ENCODE measurements at regions not wholly inside any gene's neighbourhood (a gene's known extent, or its start where the extent isn't known, plus 50 kb on each side); places are given as distances from the start of the nearest gene placed in this dataset.

DNA sequence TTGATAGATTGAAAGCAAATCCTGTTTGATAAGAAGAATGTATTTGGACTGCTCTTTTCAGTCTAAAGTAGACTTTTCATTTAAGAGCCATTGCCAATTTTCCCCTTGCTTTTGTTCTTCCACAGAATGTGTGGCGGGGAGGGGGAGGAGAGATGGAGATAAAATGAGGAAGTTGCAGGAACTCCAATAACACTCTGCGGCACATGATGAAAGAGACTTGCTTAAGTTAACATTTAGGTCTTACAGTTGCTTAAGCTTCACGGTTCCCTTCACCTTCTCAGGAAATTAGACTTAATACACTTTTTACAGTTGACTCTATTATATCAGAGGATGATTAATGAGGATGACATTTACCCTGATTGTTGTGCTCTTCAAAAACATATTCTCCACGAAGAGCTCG is 537.3 kb downstream of the TMTC2 start:
- DNase-seq (ENCODE audit: low read depth in 1 of 2, low spot score in 2 of 2): no peak
- TF ChIP-seq POLR2A (IDR thresholded peaks at IDR 0.05; ENCODE audit: control extremely low read depth in 1 of 2, low read depth in 2 of 2, low read length in 2 of 2) (no peak), HDAC2 (IDR thresholded peaks at IDR 0.05; ENCODE audit: borderline replicate concordance in 1 of 2, low read depth in 2 of 2, low read length in 2 of 2) (no peak), TCF12 (IDR thresholded peaks at IDR 0.05; ENCODE audit: low read depth, low read length) (no peak), CREB1 (IDR thresholded peaks at IDR 0.05) (no peak), RFX5 (IDR thresholded peaks at IDR 0.05; ENCODE audit: borderline replicate concordance, low read depth, low read length) (no peak), CHD1 (IDR thresholded peaks at IDR 0.05; ENCODE audit: low read depth, low read length) (no peak), SP1 (IDR thresholded peaks at IDR 0.05; ENCODE audit: low read depth, low read length) (no peak), TEAD4 (IDR thresholded peaks at IDR 0.05; ENCODE audit: low read depth, low read length) (no peak), ASH2L (IDR thresholded peaks at IDR 0.05; ENCODE audit: low read length) (no peak), RBBP5 (IDR thresholded peaks at IDR 0.05; ENCODE audit: borderline replicate concordance, low read depth, low read length) (no peak), CEBPB (IDR thresholded peaks at IDR 0.05; ENCODE audit: low read depth, low read length) (no peak)
- TF ChIP-seq, protein P1, sequence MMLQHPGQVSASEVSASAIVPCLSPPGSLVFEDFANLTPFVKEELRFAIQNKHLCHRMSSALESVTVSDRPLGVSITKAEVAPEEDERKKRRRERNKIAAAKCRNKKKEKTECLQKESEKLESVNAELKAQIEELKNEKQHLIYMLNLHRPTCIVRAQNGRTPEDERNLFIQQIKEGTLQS (IDR thresholded peaks at IDR 0.05; ENCODE audit: insufficient read depth, low read depth, low read length): no peak
- TF ChIP-seq, protein P2, sequence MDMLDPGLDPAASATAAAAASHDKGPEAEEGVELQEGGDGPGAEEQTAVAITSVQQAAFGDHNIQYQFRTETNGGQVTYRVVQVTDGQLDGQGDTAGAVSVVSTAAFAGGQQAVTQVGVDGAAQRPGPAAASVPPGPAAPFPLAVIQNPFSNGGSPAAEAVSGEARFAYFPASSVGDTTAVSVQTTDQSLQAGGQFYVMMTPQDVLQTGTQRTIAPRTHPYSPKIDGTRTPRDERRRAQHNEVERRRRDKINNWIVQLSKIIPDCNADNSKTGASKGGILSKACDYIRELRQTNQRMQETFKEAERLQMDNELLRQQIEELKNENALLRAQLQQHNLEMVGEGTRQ (IDR thresholded peaks at IDR 0.05; ENCODE audit: low read length): no peak
- TF ChIP-seq, protein P3, sequence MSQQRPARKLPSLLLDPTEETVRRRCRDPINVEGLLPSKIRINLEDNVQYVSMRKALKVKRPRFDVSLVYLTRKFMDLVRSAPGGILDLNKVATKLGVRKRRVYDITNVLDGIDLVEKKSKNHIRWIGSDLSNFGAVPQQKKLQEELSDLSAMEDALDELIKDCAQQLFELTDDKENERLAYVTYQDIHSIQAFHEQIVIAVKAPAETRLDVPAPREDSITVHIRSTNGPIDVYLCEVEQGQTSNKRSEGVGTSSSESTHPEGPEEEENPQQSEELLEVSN (IDR thresholded peaks at IDR 0.05): no peak

More for the DNA sequence above, 537.3 kb downstream of the TMTC2 start:
- H3K23ac ChIP-seq (ENCODE audit: insufficient read length): no peak overlapping the region
- H2BK20ac ChIP-seq (ENCODE audit: low read length): no peak overlapping the region
- no peak overlapping the region for H4K5ac ChIP-seq (ENCODE audit: insufficient read length, low read depth, low read length)
- H2AK5ac ChIP-seq (ENCODE audit: low read depth, low read length): no peak overlapping the region
- 78% methylated on average over 5 of the region's 5 CpGs; no CpG with 5 or more reads in 1 of the 2 experiments for WGBS, 2 experiments (ENCODE audit: extremely low coverage in 1 of 2, insufficient coverage in 1 of 2, insufficient read length in 1 of 2, insufficient replicate concordance in 2 of 2, low coverage in 1 of 2, low lambda C conversion rate in 2 of 2, missing lambda C conversion rate in 1 of 2)
- no peak overlapping the region for H3K4me2 ChIP-seq (ENCODE audit: insufficient read depth in 1 of 2, low read depth in 2 of 2, low read length in 2 of 2)
- H4K91ac ChIP-seq (replicated peaks; ENCODE audit: insufficient read length, low read length): no peak overlapping the region
- H3K14ac ChIP-seq (ENCODE audit: insufficient read length): no peak overlapping the region
- H2AFZ ChIP-seq (ENCODE audit: low read length): peak overlapping the region; percentile 39; the same call in 1 of the 2 replicates
- H4K20me1 ChIP-seq (replicated peaks in 1 of 2; ENCODE audit: control insufficient read depth in 1 of 2, insufficient read depth in 2 of 2, low read length in 2 of 2): no peaks in the 10 kb centered on the region
- H3K27ac ChIP-seq (ENCODE audit: low read depth, low read length): no peak overlapping the region
- no peak overlapping the region for H3K9ac ChIP-seq (replicated peaks in 1 of 4; ENCODE audit: extremely low read depth in 1 of 4, low read depth in 3 of 4, low read length in 3 of 4)
- no peak overlapping the region for H2BK15ac ChIP-seq (ENCODE audit: low read length)
- no peak overlapping the region for H2BK12ac ChIP-seq (ENCODE audit: low read depth, low read length)
- H3K4me3 ChIP-seq (ENCODE audit: extremely low read depth in 1 of 4, insufficient read depth in 2 of 4, low read depth in 3 of 4, low read length in 4 of 4): no peak overlapping the region
- no peak overlapping the region for H3K18ac ChIP-seq (ENCODE audit: extremely low read depth, low read length)
- H3K4ac ChIP-seq (replicated peaks; ENCODE audit: insufficient read length, low read depth, low read length): no peak overlapping the region
- no peak overlapping the region for H2BK5ac ChIP-seq (ENCODE audit: low read depth, low read length)
- H3K4me1 ChIP-seq (replicated peaks in 1 of 4; ENCODE audit: control insufficient read depth in 3 of 4, insufficient read depth in 4 of 4, low read length in 3 of 4): no peaks in the 10 kb centered on the region
- H4K8ac ChIP-seq (ENCODE audit: extremely low read depth, insufficient read depth, low read length): no peak overlapping the region
- ChIA-PET POLR2A (ENCODE audit: partially characterized antibody) (no interaction called here), CTCF (ENCODE audit: partially characterized antibody) (no interaction called here)
- H3K23me2 ChIP-seq (ENCODE audit: low read depth, low read length): no peaks in the 10 kb centered on the region
- no peaks in the 10 kb centered on the region for H3K27me3 ChIP-seq (replicated peaks in 1 of 4; ENCODE audit: control insufficient read depth in 3 of 4, extremely low read depth in 1 of 4, insufficient read depth in 3 of 4, low read length in 3 of 4)
- H3K9me3 ChIP-seq (ENCODE audit: insufficient read depth in 2 of 2, low read depth in 1 of 2, low read length in 1 of 2): no peaks in the 10 kb centered on the region
- H3K79me2 ChIP-seq (ENCODE audit: control insufficient read depth in 1 of 2, insufficient read depth in 2 of 2, low read length in 2 of 2): no peaks in the 10 kb centered on the region
- H3K56ac ChIP-seq (replicated peaks; ENCODE audit: insufficient read length, low read depth, low read length): no peak overlapping the region
- no peaks in the 10 kb centered on the region for H3K36me3 ChIP-seq (ENCODE audit: control insufficient read depth in 2 of 4, insufficient read depth in 4 of 4, low read length in 3 of 4)
- no peak overlapping the region for H2BK120ac ChIP-seq (replicated peaks; ENCODE audit: low read depth, low read length)
- no peak for FAIRE-seq
- no peaks in the 10 kb centered on the region for H3K79me1 ChIP-seq (ENCODE audit: low read depth, low read length)

Data from H1 (cell line).